ENCODE measurements at regions not wholly inside any gene's neighbourhood (a gene's known extent, or its start where the extent isn't known, plus 50 kb on each side); places are given as distances from the start of the nearest gene placed in this dataset.

- no peak overlapping the region for H3K18ac ChIP-seq (ENCODE audit: extremely low read depth, low read length)
- no peak overlapping the region for H4K8ac ChIP-seq (ENCODE audit: extremely low read depth, insufficient read depth, low read length)
- H2BK20ac ChIP-seq (ENCODE audit: low read length), result no peak overlapping the region
- H4K91ac ChIP-seq (replicated peaks; ENCODE audit: insufficient read length, low read length), result no peak overlapping the region
- ChIA-PET CTCF (ENCODE audit: partially characterized antibody) (no interaction called here), POLR2A (ENCODE audit: partially characterized antibody) (no interaction called here)
- DNase-seq (ENCODE audit: low read depth in 1 of 2, low spot score in 2 of 2) (no peak), FAIRE-seq (no peak)
- no peak overlapping the region for H2BK5ac ChIP-seq (ENCODE audit: low read depth, low read length)
- H2BK12ac ChIP-seq (ENCODE audit: low read depth, low read length), result no peak overlapping the region; the same call in 1 of the 2 replicates
- H3K56ac ChIP-seq (replicated peaks; ENCODE audit: insufficient read length, low read depth, low read length), result no peak overlapping the region
- H3K4me2 ChIP-seq (ENCODE audit: insufficient read depth in 1 of 2, low read depth in 2 of 2, low read length in 2 of 2), result no peak overlapping the region
- H3K9me3 ChIP-seq (ENCODE audit: insufficient read depth in 2 of 2, low read depth in 1 of 2, low read length in 1 of 2), result no peaks in the 10 kb centered on the region
- H3K27ac ChIP-seq (ENCODE audit: low read depth, low read length), result no peak overlapping the region
- no peak overlapping the region for H2BK15ac ChIP-seq (ENCODE audit: low read length)
- H3K79me1 ChIP-seq (ENCODE audit: low read depth, low read length), result no peaks in the 10 kb centered on the region
- no peak overlapping the region for H2AK5ac ChIP-seq (ENCODE audit: low read depth, low read length)
- no peaks in the 10 kb centered on the region; the same call in 1 of the 2 replicates for H3K23me2 ChIP-seq (ENCODE audit: low read depth, low read length)
- H3K27me3 ChIP-seq (replicated peaks in 1 of 4; ENCODE audit: control insufficient read depth in 3 of 4, extremely low read depth in 1 of 4, insufficient read depth in 3 of 4, low read length in 3 of 4), result peaks cover 2 to 13% (median 11%) of the 10 kb centered on the region in 4 experiments; a peak in 5 of 7 replicates
- 85% methylated on average over 5 of the region's 5 CpGs; no CpG with 5 or more reads in 1 of the 2 experiments for WGBS, 2 experiments (ENCODE audit: extremely low coverage in 1 of 2, insufficient coverage in 1 of 2, insufficient read length in 1 of 2, insufficient replicate concordance in 2 of 2, low coverage in 1 of 2, low lambda C conversion rate in 2 of 2, missing lambda C conversion rate in 1 of 2)
- H3K4me3 ChIP-seq (ENCODE audit: extremely low read depth in 1 of 4, insufficient read depth in 2 of 4, low read depth in 3 of 4, low read length in 4 of 4), result no peak overlapping the region
- no peak overlapping the region for H3K14ac ChIP-seq (ENCODE audit: insufficient read length)
- H3K4me1 ChIP-seq (replicated peaks in 1 of 4; ENCODE audit: control insufficient read depth in 3 of 4, insufficient read depth in 4 of 4, low read length in 3 of 4), result peaks cover 4 to 10% (median 7%) of the 10 kb centered on the region in 4 experiments; a peak in 6 of 7 replicates
- no peaks in the 10 kb centered on the region for H4K20me1 ChIP-seq (replicated peaks in 1 of 2; ENCODE audit: control insufficient read depth in 1 of 2, insufficient read depth in 2 of 2, low read length in 2 of 2)
- no peaks in the 10 kb centered on the region for H3K36me3 ChIP-seq (ENCODE audit: control insufficient read depth in 2 of 4, insufficient read depth in 4 of 4, low read length in 3 of 4)
- no peaks in the 10 kb centered on the region for H3K79me2 ChIP-seq (ENCODE audit: control insufficient read depth in 1 of 2, insufficient read depth in 2 of 2, low read length in 2 of 2)
- no peak overlapping the region for H2BK120ac ChIP-seq (replicated peaks; ENCODE audit: low read depth, low read length)
- H3K9ac ChIP-seq (replicated peaks in 1 of 4; ENCODE audit: extremely low read depth in 1 of 4, low read depth in 3 of 4, low read length in 3 of 4), result no peak overlapping the region
- TF ChIP-seq ASH2L (IDR thresholded peaks at IDR 0.05; ENCODE audit: low read length) (no peak), POU5F1 (IDR thresholded peaks at IDR 0.05; ENCODE audit: low read depth, low read length) (no peak), RXRA (IDR thresholded peaks at IDR 0.05; ENCODE audit: insufficient read depth, low read depth, low read length) (no peak), GTF2F1 (IDR thresholded peaks at IDR 0.05; ENCODE audit: borderline replicate concordance, low read depth, low read length) (no peak), SRF (IDR thresholded peaks at IDR 0.05; ENCODE audit: low read depth, low read length) (no peak), KDM4A (IDR thresholded peaks at IDR 0.05; ENCODE audit: low read depth, low read length, severe bottlenecking) (no peak), JUN (IDR thresholded peaks at IDR 0.05; ENCODE audit: low read depth, low read length) (no peak)
- H4K5ac ChIP-seq (ENCODE audit: insufficient read length, low read depth, low read length), result no peak overlapping the region
- no peak overlapping the region for H2AFZ ChIP-seq (ENCODE audit: low read length)
- no peak overlapping the region for H3K4ac ChIP-seq (replicated peaks; ENCODE audit: insufficient read length, low read depth, low read length)
- no peak overlapping the region for H3K23ac ChIP-seq (ENCODE audit: insufficient read length)
Observed at GRCh38 chr13:105814219-105814901, 721.1 kb downstream of the EFNB2 start.
